ENCODE measurements at regions not wholly inside any gene's neighbourhood (a gene's known extent, or its start where the extent isn't known, plus 50 kb on each side); places are given as distances from the start of the nearest gene placed in this dataset.

DNA sequence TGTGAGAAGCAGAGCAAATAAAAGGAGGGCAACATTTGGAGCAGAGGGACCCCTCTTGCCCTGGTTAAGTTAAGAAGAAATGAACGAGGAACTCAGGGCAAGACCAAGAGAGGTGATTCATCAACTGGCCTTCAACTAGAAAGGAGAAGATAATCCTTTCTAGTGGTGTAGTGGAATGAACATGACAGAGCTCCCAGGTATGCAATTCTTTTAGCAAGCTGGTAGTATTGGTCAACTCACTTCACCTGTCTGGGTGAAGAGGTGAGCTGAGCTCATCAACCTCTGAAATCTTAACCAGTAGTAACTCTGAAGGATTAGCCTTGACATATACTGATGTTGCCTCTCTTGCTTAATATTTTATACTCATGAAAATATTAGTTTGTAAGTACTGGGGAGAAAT lies 1024.7 kb upstream of the GOT2 start:
- no peak for TF ChIP-seq GATA2 (IDR thresholded peaks at IDR 0.05; ENCODE audit: low read depth, low read length)
- TF ChIP-seq GATA3 (IDR thresholded peaks at IDR 0.05; ENCODE audit: low read depth, low read length), result no peak

Data from SH-SY5Y (cell line).